H1 (cell line): ENCODE measurements at regions not wholly inside any gene's neighbourhood (a gene's known extent, or its start where the extent isn't known, plus 50 kb on each side); places are given as distances from the start of the nearest gene placed in this dataset.

ENCODE experiments used
- CTCF ChIA-PET: fragments of 300-600 bp; sonication (Branson Sonifier 250); formaldehyde crosslinking; loops from one replicate; lab custom pipeline; 2021; ENCODE audit not compliant: partially characterized antibody; lab: Charles Lee
- POLR2A ChIA-PET: fragments of 300-600 bp; sonication (Branson Sonifier 250); formaldehyde crosslinking; loops from one replicate; lab custom pipeline; 2021; ENCODE audit warnings: inconsistent platforms; ENCODE audit not compliant: partially characterized antibody; lab: Charles Lee
- DNase-seq, 2 experiments: peaks; one replicate each; pipeline versions ENCODE4 v3.0.0 to v3.0.0-alpha.2; 2010 to 2022; ENCODE audit warnings: low spot score in 2 of 2, low read depth in 1 of 2, mixed read lengths in 1 of 2
- FAIRE-seq: peaks from 2 replicates; lab custom pipeline; 2011; peaks lifted over from hg19 to GRCh38; lab: Jason Lieb, UNC
- H2AFZ ChIP-seq: 2 replicates; pipeline ENCODE4 v1.8.1; 2012; ENCODE audit warnings: low read length, inconsistent platforms
- H2AK5ac ChIP-seq: 2 replicates; pipeline ENCODE4 v1.6.1; 2013; ENCODE audit warnings: low read depth, low read length
- H2BK120ac ChIP-seq: replicated peaks from 2 replicates; pipeline ENCODE3; 2013; ENCODE audit warnings: low read depth, low read length, inconsistent platforms
- H2BK12ac ChIP-seq: 2 replicates; pipeline ENCODE4 v1.6.1; 2013; ENCODE audit warnings: low read depth, low read length
- H2BK15ac ChIP-seq: 2 replicates; pipeline ENCODE4 v1.6.1; 2013; ENCODE audit warnings: low read length
- H2BK20ac ChIP-seq: 2 replicates; pipeline ENCODE4 v1.6.1; 2013; ENCODE audit warnings: low read length
- H2BK5ac ChIP-seq: 2 replicates; pipeline ENCODE4 v1.6.1; 2013; ENCODE audit warnings: low read depth, low read length
- H3K14ac ChIP-seq: 2 replicates; pipeline ENCODE4 v1.6.1; 2013; ENCODE audit warnings: inconsistent platforms; ENCODE audit not compliant: insufficient read length
- H3K18ac ChIP-seq: 2 replicates; pipeline ENCODE4 v1.6.1; 2013; ENCODE audit warnings: low read length; ENCODE audit errors: extremely low read depth
- H3K23ac ChIP-seq: 2 replicates; pipeline ENCODE4 v1.6.1; 2013; ENCODE audit warnings: inconsistent platforms; ENCODE audit not compliant: insufficient read length
- H3K23me2 ChIP-seq: 2 replicates; pipeline ENCODE4 v1.6.1; 2013; ENCODE audit warnings: low read depth, low read length
- H3K27ac ChIP-seq: 2 replicates; pipeline ENCODE4 v1.6.1; 2011; ENCODE audit warnings: low read depth, low read length, inconsistent platforms
- H3K27me3 ChIP-seq, 4 experiments: replicated peaks in 1 of 4; 1 replicate in 1 of 4; 2 replicates in 3 of 4; pipeline versions ENCODE4 v1.6.1 to v1.8.1; 2011 to 2013; ENCODE audit warnings: low read length in 3 of 4, mild to moderate bottlenecking in 3 of 4, inconsistent platforms in 2 of 4, mixed read lengths in 2 of 4, moderate library complexity in 1 of 4; ENCODE audit not compliant: control insufficient read depth in 3 of 4, insufficient read depth in 3 of 4; ENCODE audit errors: extremely low read depth in 1 of 4
- H3K36me3 ChIP-seq, 4 experiments: 2 replicates each; pipeline versions ENCODE4 v1.6.1 to v1.8.1; 2011 to 2013; ENCODE audit warnings: mild to moderate bottlenecking in 4 of 4, low read length in 3 of 4, moderate library complexity in 2 of 4, control low read depth in 1 of 4, inconsistent platforms in 1 of 4; ENCODE audit not compliant: insufficient read depth in 4 of 4, control insufficient read depth in 2 of 4
- H3K4ac ChIP-seq: replicated peaks from 2 replicates; pipeline ENCODE3; 2013; ENCODE audit warnings: low read length, low read depth, mixed read lengths, inconsistent platforms; ENCODE audit not compliant: insufficient read length
- H3K4me1 ChIP-seq, 4 experiments: replicated peaks in 1 of 4; 1 replicate in 1 of 4; 2 replicates in 3 of 4; pipeline versions ENCODE4 v1.6.1 to v1.8.1; 2011 to 2013; ENCODE audit warnings: low read length in 3 of 4, inconsistent platforms in 2 of 4, mixed read lengths in 1 of 4; ENCODE audit not compliant: insufficient read depth in 4 of 4, control insufficient read depth in 3 of 4
- H3K4me2 ChIP-seq, 2 experiments: 2 replicates each; pipeline versions ENCODE4 v1.6.1 to v1.8.1; 2011 to 2013; ENCODE audit warnings: low read depth in 2 of 2, low read length in 2 of 2, control low read depth in 1 of 2, inconsistent platforms in 1 of 2, mild to moderate bottlenecking in 1 of 2; ENCODE audit not compliant: insufficient read depth in 1 of 2
- H3K4me3 ChIP-seq, 4 experiments: fragments of 200-600, 300-600 bp in 1 of 4; sonication (generic), shearing (Covaris generic), sonication (Bioruptor Twin) in 1 of 4; 2 replicates each; pipeline versions ENCODE4 v1.5.1 to v1.8.1; 2011 to 2016; ENCODE audit warnings: low read length in 4 of 4, low read depth in 3 of 4, control low read depth in 2 of 4, inconsistent platforms in 2 of 4, mild to moderate bottlenecking in 2 of 4, mixed read lengths in 1 of 4, moderate library complexity in 1 of 4; ENCODE audit not compliant: insufficient read depth in 2 of 4; ENCODE audit errors: extremely low read depth in 1 of 4
- H3K56ac ChIP-seq: replicated peaks from 2 replicates; pipeline ENCODE3; 2013; ENCODE audit warnings: low read depth, mild to moderate bottlenecking, mixed read lengths, low read length, inconsistent platforms; ENCODE audit not compliant: insufficient read length
- H3K79me1 ChIP-seq: 2 replicates; pipeline ENCODE4 v1.6.1; 2013; ENCODE audit warnings: low read depth, low read length, control low read depth
- H3K79me2 ChIP-seq, 2 experiments: 2 replicates each; pipeline versions ENCODE4 v1.6.1 to v1.8.1; 2012 to 2013; ENCODE audit warnings: low read length in 2 of 2, mild to moderate bottlenecking in 2 of 2, inconsistent platforms in 1 of 2; ENCODE audit not compliant: insufficient read depth in 2 of 2, control insufficient read depth in 1 of 2
- H3K9ac ChIP-seq, 4 experiments: replicated peaks in 1 of 4; 1 replicate in 1 of 4; 2 replicates in 3 of 4; pipeline versions ENCODE4 v1.6.1 to v1.8.1; 2011 to 2013; ENCODE audit warnings: low read depth in 3 of 4, low read length in 3 of 4, control low read depth in 2 of 4, mild to moderate bottlenecking in 2 of 4, moderate library complexity in 2 of 4, inconsistent platforms in 1 of 4; ENCODE audit errors: extremely low read depth in 1 of 4
- H3K9me3 ChIP-seq, 2 experiments: 2 replicates each; pipeline versions ENCODE4 v1.6.1 to v1.8.1; 2012 to 2013; ENCODE audit warnings: mild to moderate bottlenecking in 2 of 2, moderate library complexity in 2 of 2, control low read depth in 1 of 2, inconsistent platforms in 1 of 2, low read depth in 1 of 2, low read length in 1 of 2, mixed read lengths in 1 of 2; ENCODE audit not compliant: insufficient read depth in 2 of 2
- H4K20me1 ChIP-seq, 2 experiments: replicated peaks in 1 of 2; 2 replicates each; pipeline versions ENCODE3 to v1.8.1; 2011 to 2013; ENCODE audit warnings: inconsistent platforms in 2 of 2, low read length in 2 of 2, mild to moderate bottlenecking in 1 of 2; ENCODE audit not compliant: insufficient read depth in 2 of 2, control insufficient read depth in 1 of 2
- H4K5ac ChIP-seq: 2 replicates; pipeline ENCODE4 v1.6.1; 2013; ENCODE audit warnings: low read length, low read depth, mixed read lengths, inconsistent platforms; ENCODE audit not compliant: insufficient read length
- H4K8ac ChIP-seq: 2 replicates; pipeline ENCODE4 v1.8.0; 2013; ENCODE audit warnings: mild to moderate bottlenecking, moderate library complexity, low read length, inconsistent platforms; ENCODE audit not compliant: insufficient read depth; ENCODE audit errors: extremely low read depth
- H4K91ac ChIP-seq: replicated peaks from 2 replicates; pipeline ENCODE3; 2013; ENCODE audit warnings: low read length, mixed read lengths, inconsistent platforms; ENCODE audit not compliant: insufficient read length
- ATF3 ChIP-seq: IDR thresholded peaks from 2 replicates; pipeline ENCODE4 v1.6.1; 2011; ENCODE audit warnings: low read depth, mild to moderate bottlenecking, low read length; ENCODE audit not compliant: insufficient read depth
- CEBPB ChIP-seq: IDR thresholded peaks from 2 replicates; pipeline ENCODE4 v1.6.1; 2012; ENCODE audit warnings: low read depth, low read length
- CHD1 ChIP-seq: IDR thresholded peaks from 2 replicates; pipeline ENCODE4 v1.6.1; 2012; ENCODE audit warnings: low read depth, low read length, improper control_type of control experiment
- EZH2 ChIP-seq: fragments of 200-600 bp; sonication (generic); IDR thresholded peaks from 2 replicates; pipeline ENCODE4 v1.7.1; 2012; ENCODE audit warnings: low read depth, mild to moderate bottlenecking, moderate library complexity, low read length, inconsistent platforms; ENCODE audit not compliant: severe bottlenecking
- GTF2F1 ChIP-seq: IDR thresholded peaks from 2 replicates; pipeline ENCODE4 v1.6.1; 2012; ENCODE audit warnings: low read depth, low read length, improper control_type of control experiment, borderline replicate concordance
- JUN ChIP-seq: IDR thresholded peaks from 2 replicates; pipeline ENCODE4 v1.6.1; 2011; ENCODE audit warnings: low read depth, mild to moderate bottlenecking, improper control_type of control experiment, low read length
- KDM4A ChIP-seq: IDR thresholded peaks from one replicate; pipeline ENCODE4 v1.7.1; 2012; ENCODE audit warnings: low read depth, mild to moderate bottlenecking, moderate library complexity, low read length, inconsistent platforms; ENCODE audit not compliant: severe bottlenecking
- POLR2AphosphoS5 ChIP-seq: IDR thresholded peaks from 2 replicates; pipeline ENCODE4 v1.6.1; 2011; ENCODE audit warnings: low read depth, low read length
- RBBP5 ChIP-seq: IDR thresholded peaks from 2 replicates; pipeline ENCODE4 v1.7.1; 2012; ENCODE audit warnings: low read depth, mild to moderate bottlenecking, inconsistent platforms, low read length, moderate library complexity, borderline replicate concordance
- RNF2 ChIP-seq: fragments of 200-900, 300-1000 bp; sonication (generic); IDR thresholded peaks from 2 replicates; pipeline ENCODE4 v1.7.1; 2016; ENCODE audit warnings: borderline replicate concordance, low read depth, mild to moderate bottlenecking, antibody characterized with exemption, low read length; ENCODE audit not compliant: poor library complexity, severe bottlenecking; ENCODE audit errors: missing control alignments
- RXRA ChIP-seq: IDR thresholded peaks from 2 replicates; pipeline ENCODE4 v1.6.1; 2011; ENCODE audit warnings: low read depth, mild to moderate bottlenecking, low read length, moderate library complexity; ENCODE audit not compliant: insufficient read depth
- TBP ChIP-seq: IDR thresholded peaks from 2 replicates; pipeline ENCODE4 v1.6.1; 2011; ENCODE audit warnings: low read depth, low read length, improper control_type of control experiment
- TEAD4 ChIP-seq: IDR thresholded peaks from 2 replicates; pipeline ENCODE4 v1.6.1; 2012; ENCODE audit warnings: low read depth, low read length, inconsistent platforms, mixed read lengths
- WGBS, 2 experiments: shearing (Covaris generic) in 1 of 2; methylation state at CpG; one replicate each; pipeline versions ENCODE4 v1.1.6 to v1.1.7; 2013 to 2015; ENCODE audit warnings: low lambda C conversion rate in 2 of 2, mixed read lengths in 2 of 2, inconsistent platforms in 1 of 2, low coverage in 1 of 2, missing lambda C conversion rate in 1 of 2; ENCODE audit not compliant: insufficient replicate concordance in 2 of 2, insufficient coverage in 1 of 2, insufficient read length in 1 of 2; ENCODE audit errors: extremely low coverage in 1 of 2, missing lambda C conversion rate in 1 of 2; 5-methylcytosine and 5-hydroxymethylcytosine counted together

- H2BK5ac ChIP-seq = no peak overlapping the region
- POLR2A ChIA-PET = no interaction called here
- FAIRE-seq = no peak
- no peak overlapping the region for H2BK12ac ChIP-seq
- H3K9ac ChIP-seq = no peak overlapping the region
- H3K27me3 ChIP-seq = peaks cover 0 to 1% (median 0%) of the 10 kb centered on the region in 4 experiments; a peak in 1 of 7 replicates
- 88% methylated on average over 3 of the region's 3 CpGs; no CpG with 5 or more reads in 1 of the 2 experiments for WGBS, 2 experiments
- no peaks in the 10 kb centered on the region for H3K9me3 ChIP-seq
- no peak overlapping the region for H2BK120ac ChIP-seq
- H4K5ac ChIP-seq = no peak overlapping the region
- no peak overlapping the region for H3K27ac ChIP-seq
- no peak overlapping the region for H4K8ac ChIP-seq
- H2AK5ac ChIP-seq = no peak overlapping the region
- no peaks in the 10 kb centered on the region for H3K4me1 ChIP-seq
- CTCF ChIA-PET = no interaction called here
- no peak overlapping the region for H4K91ac ChIP-seq
- TF ChIP-seq TEAD4 (no peak), POLR2AphosphoS5 (no peak), EZH2 (no peak), CEBPB (no peak), ATF3 (no peak), KDM4A (no peak), CHD1 (no peak), TBP (no peak), RBBP5 (no peak), JUN (no peak), GTF2F1 (no peak), RNF2 (no peak), RXRA (no peak)
- H3K4ac ChIP-seq = no peak overlapping the region
- H2BK15ac ChIP-seq = no peak overlapping the region
- no peaks in the 10 kb centered on the region for H3K79me2 ChIP-seq
- H3K79me1 ChIP-seq = no peaks in the 10 kb centered on the region
- no peak for DNase-seq
- no peak overlapping the region for H2AFZ ChIP-seq
- no peak overlapping the region for H3K18ac ChIP-seq
- no peak overlapping the region for H3K4me3 ChIP-seq
- H4K20me1 ChIP-seq = no peaks in the 10 kb centered on the region
- no peak overlapping the region for H3K14ac ChIP-seq
- no peaks in the 10 kb centered on the region for H3K23me2 ChIP-seq
- H3K36me3 ChIP-seq = no peaks in the 10 kb centered on the region
- no peak overlapping the region for H2BK20ac ChIP-seq
- H3K56ac ChIP-seq = no peak overlapping the region
- H3K4me2 ChIP-seq = no peak overlapping the region
- H3K23ac ChIP-seq = no peak overlapping the region
These were observed 379.3 kb upstream of the TENM3 start for GRCh38 chr4:181863856-181864255.
